Panc1 (cell line): ENCODE measurements at regions not wholly inside any gene's neighbourhood (a gene's known extent, or its start where the extent isn't known, plus 50 kb on each side); places are given as distances from the start of the nearest gene placed in this dataset.

Experiments
- POLR2AphosphoS5 ChIP-seq: IDR thresholded peaks from 2 replicates; pipeline ENCODE4 v1.6.1; 2012; ENCODE audit warnings: mild to moderate bottlenecking, low read depth, low read length, moderate library complexity
- TCF7L2 ChIP-seq: IDR thresholded peaks from 2 replicates; pipeline ENCODE4 v1.6.1; 2011; ENCODE audit warnings: mild to moderate bottlenecking, low read depth, low read length, inconsistent platforms
- TF ChIP-seq, protein P1 (sequence below): fragments of 450-650 bp; IDR thresholded peaks from 2 replicates; pipeline ENCODE4 v1.5.1; 2017; ENCODE audit warnings: mild to moderate bottlenecking
- TF ChIP-seq, protein P2 (sequence below), 2 experiments: IDR thresholded peaks; 2 replicates each; pipeline ENCODE4 v1.6.1; 2011 to 2012; ENCODE audit warnings: low read depth in 2 of 2, control low read depth in 1 of 2, low read length in 1 of 2, mild to moderate bottlenecking in 1 of 2, moderate library complexity in 1 of 2; ENCODE audit not compliant: insufficient read depth in 1 of 2

DNA sequence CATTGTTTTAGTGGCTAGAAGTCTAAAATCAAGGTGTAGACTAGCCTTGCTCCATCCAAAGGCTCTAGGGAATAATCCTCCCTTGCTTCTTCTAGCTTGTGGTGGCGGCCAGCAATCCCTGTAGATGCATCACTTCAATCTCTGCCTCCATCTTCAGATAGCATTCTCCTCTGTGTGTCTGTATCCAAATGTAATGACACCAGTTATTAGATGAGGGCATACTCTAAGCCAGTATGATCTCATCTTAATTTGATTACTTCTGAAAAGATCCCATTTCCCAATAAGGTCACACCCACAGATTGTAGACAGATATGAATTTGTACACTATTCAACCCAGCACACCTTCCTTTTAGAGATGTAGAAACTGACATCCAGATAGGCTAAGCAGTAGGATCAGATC, 334.5 kb upstream of the KCNMB2 start:
- TF ChIP-seq, protein P1, sequence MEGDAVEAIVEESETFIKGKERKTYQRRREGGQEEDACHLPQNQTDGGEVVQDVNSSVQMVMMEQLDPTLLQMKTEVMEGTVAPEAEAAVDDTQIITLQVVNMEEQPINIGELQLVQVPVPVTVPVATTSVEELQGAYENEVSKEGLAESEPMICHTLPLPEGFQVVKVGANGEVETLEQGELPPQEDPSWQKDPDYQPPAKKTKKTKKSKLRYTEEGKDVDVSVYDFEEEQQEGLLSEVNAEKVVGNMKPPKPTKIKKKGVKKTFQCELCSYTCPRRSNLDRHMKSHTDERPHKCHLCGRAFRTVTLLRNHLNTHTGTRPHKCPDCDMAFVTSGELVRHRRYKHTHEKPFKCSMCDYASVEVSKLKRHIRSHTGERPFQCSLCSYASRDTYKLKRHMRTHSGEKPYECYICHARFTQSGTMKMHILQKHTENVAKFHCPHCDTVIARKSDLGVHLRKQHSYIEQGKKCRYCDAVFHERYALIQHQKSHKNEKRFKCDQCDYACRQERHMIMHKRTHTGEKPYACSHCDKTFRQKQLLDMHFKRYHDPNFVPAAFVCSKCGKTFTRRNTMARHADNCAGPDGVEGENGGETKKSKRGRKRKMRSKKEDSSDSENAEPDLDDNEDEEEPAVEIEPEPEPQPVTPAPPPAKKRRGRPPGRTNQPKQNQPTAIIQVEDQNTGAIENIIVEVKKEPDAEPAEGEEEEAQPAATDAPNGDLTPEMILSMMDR, result no peak
- TF ChIP-seq, protein P2, sequence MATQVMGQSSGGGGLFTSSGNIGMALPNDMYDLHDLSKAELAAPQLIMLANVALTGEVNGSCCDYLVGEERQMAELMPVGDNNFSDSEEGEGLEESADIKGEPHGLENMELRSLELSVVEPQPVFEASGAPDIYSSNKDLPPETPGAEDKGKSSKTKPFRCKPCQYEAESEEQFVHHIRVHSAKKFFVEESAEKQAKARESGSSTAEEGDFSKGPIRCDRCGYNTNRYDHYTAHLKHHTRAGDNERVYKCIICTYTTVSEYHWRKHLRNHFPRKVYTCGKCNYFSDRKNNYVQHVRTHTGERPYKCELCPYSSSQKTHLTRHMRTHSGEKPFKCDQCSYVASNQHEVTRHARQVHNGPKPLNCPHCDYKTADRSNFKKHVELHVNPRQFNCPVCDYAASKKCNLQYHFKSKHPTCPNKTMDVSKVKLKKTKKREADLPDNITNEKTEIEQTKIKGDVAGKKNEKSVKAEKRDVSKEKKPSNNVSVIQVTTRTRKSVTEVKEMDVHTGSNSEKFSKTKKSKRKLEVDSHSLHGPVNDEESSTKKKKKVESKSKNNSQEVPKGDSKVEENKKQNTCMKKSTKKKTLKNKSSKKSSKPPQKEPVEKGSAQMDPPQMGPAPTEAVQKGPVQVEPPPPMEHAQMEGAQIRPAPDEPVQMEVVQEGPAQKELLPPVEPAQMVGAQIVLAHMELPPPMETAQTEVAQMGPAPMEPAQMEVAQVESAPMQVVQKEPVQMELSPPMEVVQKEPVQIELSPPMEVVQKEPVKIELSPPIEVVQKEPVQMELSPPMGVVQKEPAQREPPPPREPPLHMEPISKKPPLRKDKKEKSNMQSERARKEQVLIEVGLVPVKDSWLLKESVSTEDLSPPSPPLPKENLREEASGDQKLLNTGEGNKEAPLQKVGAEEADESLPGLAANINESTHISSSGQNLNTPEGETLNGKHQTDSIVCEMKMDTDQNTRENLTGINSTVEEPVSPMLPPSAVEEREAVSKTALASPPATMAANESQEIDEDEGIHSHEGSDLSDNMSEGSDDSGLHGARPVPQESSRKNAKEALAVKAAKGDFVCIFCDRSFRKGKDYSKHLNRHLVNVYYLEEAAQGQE (IDR thresholded peaks at IDR 0.05; ENCODE audit: insufficient read depth in 1 of 2, low read depth in 2 of 2, low read length in 1 of 2), result no peak
- TF ChIP-seq TCF7L2 (no peak), POLR2AphosphoS5 (no peak)
